NCI-H345 treated with DMSO at 0.1 percent for 48 hours (cell line): ENCODE measurements at regions not wholly inside any gene's neighbourhood (a gene's known extent, or its start where the extent isn't known, plus 50 kb on each side); places are given as distances from the start of the nearest gene placed in this dataset.

Source experiments
- DNase-seq: peaks from one replicate; lab custom pipeline; 2025; ENCODE audit not compliant: unreplicated experiment; lab: John Stamatoyannopoulos, UW

GRCh38 chr7:54955296-54955695 lies 63.5 kb upstream of the EGFR start:
- no peak for DNase-seq

GRCh38 chr7:54955696-54956420 lies 63.0 kb upstream of the EGFR start:
- no peak for DNase-seq

GRCh38 chr7:54956865-54957264 lies 62.0 kb upstream of the EGFR start:
- no peak for DNase-seq

GRCh38 chr7:54960517-54960916 lies 58.3 kb upstream of the EGFR start:
- DNase-seq, result no peak

GRCh38 chr7:54961391-54961790 lies 57.4 kb upstream of the EGFR start:
- DNase-seq, result no peak

- no peak for DNase-seq
Measured at GRCh38 chr7:54963155-54963554, 55.7 kb upstream of the EGFR start.

GRCh38 chr7:54964136-54964535 lies 54.7 kb upstream of the EGFR start:
- DNase-seq, result no peak

- no peak for DNase-seq
Measured at GRCh38 chr7:54967377-54967776, 51.4 kb upstream of the EGFR start.

GRCh38 chr7:54968018-54968417 lies 50.8 kb upstream of the EGFR start:
- no peak for DNase-seq
